HG02678 (cell line): ENCODE measurements at regions not wholly inside any gene's neighbourhood (a gene's known extent, or its start where the extent isn't known, plus 50 kb on each side); places are given as distances from the start of the nearest gene placed in this dataset.
"Not testable (repeated sequence)": the region's sequence is repeated elsewhere in the genome, so short reads cannot be mapped to it uniquely, and the experiment has no call there.

Source experiments
- ATAC-seq: cut with Tn5 transposase; IDR thresholded peaks from one replicate; pipeline ENCODE4 v1.9.1; 2021; ENCODE audit warnings: mild to moderate bottlenecking, moderate library complexity; ENCODE audit not compliant: unreplicated experiment

DNA sequence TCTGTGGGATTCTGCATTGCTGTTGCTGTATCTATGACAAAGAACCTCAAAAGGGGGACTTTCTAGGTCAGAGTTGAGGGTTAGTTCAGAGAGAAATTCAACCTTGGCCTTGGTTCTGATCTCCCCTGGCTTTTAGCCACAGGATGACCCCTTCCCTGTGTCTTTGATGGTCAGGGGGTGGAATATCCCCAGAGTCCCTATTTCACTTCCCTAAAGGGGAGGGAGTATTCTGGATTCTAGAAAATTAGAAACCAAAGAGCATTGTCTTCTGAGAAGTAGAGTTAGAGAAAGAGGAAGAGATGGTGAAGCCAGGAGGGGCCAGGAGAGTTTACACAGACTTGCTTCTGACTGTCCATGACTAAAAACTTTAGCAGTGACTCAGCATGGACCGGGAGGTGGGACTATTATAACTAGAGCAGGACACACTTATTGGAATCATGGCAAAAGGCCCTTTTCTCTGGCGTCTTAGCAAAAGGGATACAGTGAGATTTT lies 56.2 kb upstream of the LPAR1 start:
- ATAC-seq, result no peak

GRCh38 chr9:111092167-111092566 lies 53.9 kb upstream of the LPAR1 start:
- ATAC-seq, result not testable (repeated sequence)
